GM18498 (cell line): ENCODE measurements at regions not wholly inside any gene's neighbourhood (a gene's known extent, or its start where the extent isn't known, plus 50 kb on each side); places are given as distances from the start of the nearest gene placed in this dataset.

Experiments
- ATAC-seq: cut with Tn5 transposase; IDR thresholded peaks from one replicate; pipeline ENCODE4 v1.9.1; 2021; ENCODE audit warnings: mild to moderate bottlenecking, moderate library complexity; ENCODE audit not compliant: unreplicated experiment

DNA sequence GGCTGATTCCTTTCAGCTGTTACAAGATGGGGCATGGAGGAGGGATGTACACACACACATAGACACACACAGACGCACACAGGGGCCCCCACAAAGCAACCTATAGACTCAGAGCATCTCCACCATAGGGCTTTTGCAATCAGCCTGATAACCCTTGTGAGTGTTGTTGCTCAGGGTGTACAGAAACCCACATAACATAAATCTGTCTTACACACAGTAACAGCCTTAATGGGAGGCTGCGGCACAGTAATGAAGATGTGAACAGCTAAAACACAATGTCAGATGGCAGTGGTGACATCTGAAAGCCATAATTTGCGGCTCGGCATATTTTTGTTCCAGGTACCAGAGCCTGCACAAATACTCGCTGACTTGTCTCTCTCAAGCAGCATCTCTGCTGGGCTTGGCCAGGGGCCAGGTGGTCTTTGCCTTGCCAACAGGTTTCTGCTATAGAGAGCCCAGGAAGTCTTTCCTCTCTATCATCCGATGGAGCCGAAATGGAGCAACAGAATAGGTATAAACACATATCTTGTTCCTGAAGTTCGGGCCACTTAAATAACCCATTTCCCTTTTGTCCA lies 357.2 kb upstream of the GATB start:
- no peak for ATAC-seq

DNA sequence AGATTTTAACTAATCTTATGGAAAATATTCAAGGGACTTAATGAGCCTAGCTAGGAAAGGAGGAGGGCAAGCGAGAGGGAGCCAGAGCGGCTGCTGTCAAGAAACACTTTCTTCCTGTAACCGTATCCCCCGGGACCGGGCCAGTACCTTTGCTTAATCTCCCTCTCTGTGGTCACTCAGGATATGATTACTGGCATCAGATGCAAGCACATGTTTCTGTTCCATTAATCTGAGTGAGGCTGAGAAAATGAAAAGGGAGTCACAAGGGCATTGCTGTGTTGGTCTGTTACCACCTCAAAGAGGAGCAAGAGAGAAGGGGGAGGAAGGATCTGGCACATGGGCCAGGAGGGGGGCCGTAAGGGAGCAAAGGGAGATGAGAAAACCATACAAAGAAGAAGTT lies 356.7 kb upstream of the GATB start:
- ATAC-seq, result no peak

DNA sequence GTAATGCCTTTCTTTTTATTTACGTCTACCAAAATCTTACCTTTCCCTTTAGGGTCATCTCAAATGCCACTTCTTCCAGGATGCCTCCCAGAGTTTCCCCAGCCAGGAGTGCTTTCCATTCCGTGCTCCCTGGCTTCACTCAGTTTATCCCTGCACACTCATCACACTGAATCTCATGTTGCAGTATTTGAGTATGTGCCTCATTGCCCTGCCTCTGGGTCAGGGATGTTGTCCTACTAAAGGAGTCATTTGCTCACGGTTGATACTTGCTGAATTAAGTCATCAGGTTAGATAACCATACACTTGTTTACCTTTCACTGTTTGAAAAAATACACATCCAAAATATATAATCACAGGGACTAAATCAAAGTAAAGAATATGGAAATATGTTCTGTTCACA lies 356.2 kb upstream of the GATB start:
- ATAC-seq, result no peak

DNA sequence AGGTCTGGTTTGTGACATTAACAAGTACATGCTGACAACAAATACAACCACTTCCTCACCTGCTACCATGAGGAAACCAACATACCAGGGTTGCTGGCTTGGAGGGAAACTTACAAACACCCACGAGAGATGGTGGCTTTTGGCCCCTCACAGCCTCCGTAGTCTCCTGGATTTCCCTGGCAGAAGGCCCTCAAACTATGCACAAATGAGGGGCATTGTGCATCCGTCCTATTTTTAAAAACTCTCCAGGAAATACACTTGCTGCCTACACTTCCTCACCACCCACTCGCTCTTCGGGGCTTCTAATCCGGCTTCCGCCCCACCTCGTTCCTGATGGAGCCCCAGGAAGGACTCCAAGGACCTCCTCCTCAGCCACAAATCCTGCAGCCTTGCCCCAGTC lies 355.0 kb upstream of the GATB start:
- no peak for ATAC-seq

DNA sequence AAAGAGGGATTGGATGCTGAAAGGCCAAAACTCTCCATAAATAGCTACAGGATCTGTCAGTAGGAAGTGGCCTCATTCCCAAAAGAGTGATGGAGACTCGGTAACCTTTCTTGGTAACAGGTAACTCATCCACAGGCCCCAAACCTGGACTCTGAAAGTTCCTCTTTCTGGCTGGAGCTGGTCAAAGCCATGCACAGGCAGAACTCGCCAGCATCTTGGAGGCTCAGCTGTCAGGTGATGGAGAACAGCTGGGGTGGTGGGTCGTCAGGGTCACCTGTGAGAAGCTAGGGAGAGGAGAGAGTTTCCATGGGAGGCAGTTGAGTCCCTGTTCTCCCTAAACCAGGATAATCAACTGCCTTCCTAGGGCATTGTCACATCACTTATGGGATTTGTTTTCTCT lies 354.3 kb upstream of the GATB start:
- no peak for ATAC-seq

DNA sequence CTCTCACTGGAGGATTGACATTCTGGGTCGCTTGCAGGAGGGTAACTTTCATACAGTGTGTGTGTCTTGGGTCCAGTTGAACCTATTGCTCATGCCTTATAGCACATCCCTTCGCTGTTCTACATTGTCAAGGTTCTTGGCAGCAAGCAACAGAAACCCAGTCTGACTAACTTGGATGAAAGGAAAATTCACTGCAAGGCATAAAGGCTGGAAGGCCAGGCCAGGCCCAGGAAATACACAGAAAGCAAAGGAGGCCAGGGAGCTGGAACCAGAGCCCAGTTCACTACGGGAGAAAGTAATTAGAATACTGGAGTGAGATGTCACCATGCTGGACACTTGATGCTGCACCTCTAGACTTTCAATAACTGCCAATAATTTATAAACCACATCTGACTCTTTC lies 353.8 kb upstream of the GATB start:
- no peak for ATAC-seq

DNA sequence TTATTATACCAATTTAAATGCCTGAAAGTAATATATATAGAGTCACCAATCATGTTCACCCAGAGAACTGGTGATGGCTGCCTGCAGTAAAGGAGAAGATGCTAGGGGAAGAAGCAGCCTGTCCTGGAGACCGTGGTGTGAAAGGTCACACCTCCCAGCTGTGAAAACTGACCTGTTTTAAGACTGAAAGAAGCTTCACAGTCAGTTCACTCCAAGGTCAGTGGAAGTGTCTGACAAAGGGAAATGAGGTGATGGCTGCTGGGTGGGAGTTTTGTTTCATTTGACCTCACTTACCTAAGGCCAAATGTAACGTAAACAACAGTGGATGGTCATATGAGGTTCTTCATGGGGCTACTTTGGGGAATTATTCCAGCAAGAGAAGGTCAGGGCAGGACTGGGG lies 352.1 kb upstream of the GATB start:
- peak; percentile 80 for ATAC-seq

DNA sequence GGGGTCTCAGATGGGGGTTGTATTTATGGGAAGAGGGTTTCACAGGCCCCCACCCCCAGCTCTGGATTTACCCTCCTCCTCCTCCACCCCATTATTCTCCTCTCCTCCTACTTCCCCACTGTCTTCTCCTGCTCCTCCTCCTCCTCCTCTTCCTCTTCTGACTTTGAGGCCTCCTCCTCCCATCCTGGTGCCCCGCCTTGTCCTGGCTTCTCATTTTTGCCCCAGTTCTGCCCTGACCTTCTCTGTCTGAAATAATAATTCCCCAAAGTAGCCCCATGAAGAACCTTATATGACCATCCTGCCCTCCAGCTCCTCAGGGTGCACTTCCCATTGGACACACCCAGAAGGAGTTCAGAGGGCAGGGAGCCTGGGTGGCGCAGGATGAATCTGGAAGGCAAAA lies 351.4 kb upstream of the GATB start:
- no peak for ATAC-seq

DNA sequence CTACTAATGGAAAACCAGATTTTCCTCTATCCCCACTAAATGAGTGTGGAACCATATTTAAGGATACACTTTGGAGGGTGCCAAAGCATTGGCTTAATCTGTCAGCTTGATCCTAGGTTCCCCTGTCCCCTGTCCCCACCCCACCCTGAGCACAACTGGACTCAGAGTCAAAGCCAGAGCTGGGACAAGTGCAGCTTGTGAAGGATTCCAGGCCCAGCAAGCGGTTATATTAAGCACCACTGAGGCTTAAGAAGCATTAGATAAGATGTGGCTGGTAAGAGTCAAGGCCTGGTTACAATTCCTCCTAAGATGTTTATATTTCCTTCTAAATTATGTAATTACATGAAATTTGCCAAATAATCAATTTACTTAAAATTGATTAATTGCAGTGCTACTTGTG lies 350.0 kb upstream of the GATB start:
- ATAC-seq, result no peak

DNA sequence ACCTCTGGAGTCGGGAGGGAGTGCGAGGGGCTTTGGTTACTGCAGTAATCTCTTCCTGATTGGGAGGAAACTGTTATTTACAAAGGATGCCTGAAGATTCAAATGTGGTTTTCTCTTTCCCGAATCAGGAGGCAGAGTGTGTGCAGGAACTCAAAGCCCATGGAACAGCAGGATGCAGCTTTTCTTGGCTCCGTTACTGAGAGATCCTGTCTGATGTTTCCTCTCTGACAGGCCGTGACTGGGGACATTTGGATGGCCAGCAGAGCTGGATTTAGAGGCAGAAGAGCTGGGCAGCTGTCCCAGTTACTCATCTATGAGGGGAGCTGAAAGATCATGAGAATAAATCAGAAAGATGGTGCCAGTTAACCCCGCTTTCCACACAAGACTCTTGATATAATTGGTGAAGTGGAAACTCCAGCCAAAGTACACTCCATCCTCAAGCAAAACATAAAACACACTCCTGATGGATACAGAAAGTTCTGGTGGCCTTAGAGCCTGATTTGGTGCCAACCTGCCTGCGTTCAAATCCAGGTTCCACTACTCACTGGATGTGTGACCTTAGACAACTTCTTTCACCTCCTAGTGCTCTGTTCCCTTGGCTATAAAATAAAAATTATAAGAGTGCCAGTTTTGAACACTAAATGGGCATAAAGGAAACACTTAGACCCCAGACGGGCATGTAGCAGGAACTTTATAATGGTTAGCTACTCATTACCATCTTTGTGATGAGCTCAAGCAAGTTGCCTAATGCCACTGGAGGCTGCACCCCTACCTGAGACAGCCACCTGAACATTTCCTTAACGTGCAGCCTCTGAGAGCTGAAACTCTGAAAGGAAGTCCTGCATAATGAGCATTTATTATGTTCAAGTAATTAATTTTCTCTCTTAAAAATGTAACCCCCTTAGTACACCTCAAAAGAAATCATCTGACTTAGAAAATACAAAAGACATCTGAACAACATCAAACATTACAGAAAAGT lies 349.0 kb upstream of the GATB start:
- ATAC-seq, result no peak

DNA sequence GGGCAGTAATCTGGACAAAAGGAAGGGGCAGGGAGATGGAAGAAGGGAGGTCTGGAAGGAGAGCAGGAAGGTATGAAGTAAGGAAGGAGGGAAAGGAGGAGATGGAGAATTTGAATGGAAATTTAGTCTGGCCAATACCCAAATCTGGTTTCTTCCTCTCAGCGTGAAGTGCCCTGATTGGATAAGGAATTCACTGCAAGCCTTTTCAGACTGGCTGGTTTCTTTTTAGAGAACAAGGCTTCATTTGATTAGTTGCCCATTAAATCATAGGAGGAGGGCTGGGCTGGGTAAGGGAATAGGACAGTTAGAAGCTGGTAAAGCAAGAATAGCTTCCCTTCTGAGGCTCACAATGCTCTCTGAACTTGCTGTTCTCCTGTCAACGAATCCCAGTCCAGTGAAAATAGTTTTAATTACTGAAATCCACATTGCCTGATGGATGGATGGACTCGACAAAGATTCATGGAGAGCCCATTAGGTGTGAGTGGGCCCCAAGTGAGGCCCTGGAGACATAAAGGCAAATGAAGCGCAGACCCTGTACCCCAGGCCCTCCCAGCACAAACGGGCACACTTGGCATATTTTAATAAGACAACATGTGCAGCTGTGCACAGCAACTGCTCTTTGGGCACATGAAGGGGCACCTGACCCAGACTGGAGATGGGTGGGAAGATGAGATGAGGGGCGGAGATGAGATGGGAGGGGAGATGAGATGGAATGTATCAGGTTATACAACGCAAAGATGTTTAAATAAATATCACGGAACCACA lies 347.1 kb upstream of the GATB start:
- ATAC-seq, result no peak

DNA sequence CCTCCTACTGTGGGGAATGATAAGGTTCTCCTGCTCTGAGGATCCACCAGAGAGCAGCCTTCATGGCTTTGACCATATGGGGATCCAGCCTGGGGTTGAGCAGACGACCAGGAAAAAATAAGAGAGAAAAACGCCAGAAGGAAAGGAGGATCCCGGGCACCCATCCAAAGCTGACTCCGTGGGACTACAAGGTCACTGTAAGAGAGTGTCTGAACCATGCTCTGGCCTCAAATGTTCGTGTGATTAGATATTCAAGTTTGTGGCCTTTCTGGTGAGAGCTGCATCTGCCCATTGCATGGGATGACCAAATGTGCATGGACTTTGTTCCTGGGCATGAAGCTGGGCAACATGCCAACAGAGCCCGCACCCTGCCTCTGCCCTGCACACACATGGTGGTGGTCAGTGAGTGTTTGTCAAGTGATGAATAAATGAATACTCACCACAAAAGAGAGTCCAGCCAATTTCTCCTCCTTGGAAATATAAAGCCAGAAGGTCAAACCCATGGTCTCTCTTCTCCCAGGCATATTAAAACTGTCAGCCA lies 346.0 kb upstream of the GATB start:
- no peak for ATAC-seq

DNA sequence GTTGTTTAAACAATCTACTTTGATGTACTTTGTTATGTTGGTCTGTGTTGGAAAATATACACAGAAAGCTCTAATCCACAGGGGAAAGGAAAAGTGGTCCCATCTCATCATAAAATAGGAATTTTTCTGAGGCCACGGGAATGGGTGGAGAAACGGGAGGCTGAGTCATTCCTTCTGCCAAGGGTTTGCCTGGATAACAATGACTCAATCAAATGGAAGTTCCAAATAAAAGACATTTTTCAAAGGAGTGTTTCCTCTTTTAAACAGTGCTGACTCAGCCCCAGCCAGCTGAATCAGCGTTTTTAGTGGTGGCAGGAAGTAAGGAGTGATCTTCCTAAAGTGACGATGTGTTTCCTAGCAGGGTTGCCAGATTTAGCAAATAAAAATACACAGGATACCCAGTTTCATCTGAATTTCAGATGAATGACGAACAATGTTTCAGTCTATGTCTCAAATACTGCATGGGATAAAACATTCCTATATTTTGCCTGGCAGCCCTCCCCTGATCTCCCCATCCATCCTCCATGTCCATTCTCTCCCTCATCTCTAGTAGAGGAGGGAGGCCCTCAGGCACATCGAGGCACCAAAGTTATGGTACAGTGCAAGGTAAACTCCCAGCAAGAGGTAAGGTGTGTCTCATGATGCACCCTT lies 345.4 kb upstream of the GATB start:
- ATAC-seq, result no peak

DNA sequence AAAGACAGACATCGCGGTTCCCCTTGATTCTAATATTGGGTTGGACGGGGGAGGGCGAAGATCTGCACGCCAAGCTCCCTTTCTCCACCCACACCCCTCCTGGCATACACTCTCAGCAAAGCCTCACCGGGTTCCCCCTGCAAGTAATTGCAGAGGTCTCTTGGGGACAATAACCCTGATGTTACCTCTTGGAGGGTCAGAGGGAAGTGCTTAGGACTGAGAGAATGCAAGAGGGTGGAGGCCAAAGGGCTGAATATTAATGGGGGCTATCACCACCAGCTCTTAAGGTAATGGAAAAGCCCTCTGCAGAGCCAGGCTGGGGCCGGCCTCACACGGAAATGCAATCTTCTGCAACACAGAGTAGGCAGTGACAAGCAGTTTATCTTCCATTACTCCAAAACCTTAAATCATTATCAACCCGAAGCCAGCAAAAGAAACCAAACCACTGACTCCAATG lies 344.1 kb upstream of the GATB start:
- no peak for ATAC-seq

DNA sequence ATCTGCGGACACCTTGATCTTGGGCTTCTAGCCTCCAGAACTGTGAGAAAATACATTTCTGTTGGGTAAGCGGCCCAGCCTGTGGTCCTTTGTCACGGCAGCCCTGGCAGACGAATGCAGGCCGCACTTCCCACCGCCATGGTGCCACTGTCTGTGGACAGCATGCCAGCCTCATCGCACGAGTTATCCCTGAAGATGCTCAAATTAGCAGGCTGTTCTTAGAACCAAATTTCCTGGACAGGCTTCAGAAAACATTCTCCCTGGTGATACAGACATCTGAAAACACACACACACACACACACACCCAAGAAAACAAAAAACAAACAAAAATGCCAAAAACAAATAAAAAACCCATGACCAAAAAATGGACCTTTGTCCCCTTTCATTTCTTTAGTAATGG lies 343.5 kb upstream of the GATB start:
- ATAC-seq, result no peak

DNA sequence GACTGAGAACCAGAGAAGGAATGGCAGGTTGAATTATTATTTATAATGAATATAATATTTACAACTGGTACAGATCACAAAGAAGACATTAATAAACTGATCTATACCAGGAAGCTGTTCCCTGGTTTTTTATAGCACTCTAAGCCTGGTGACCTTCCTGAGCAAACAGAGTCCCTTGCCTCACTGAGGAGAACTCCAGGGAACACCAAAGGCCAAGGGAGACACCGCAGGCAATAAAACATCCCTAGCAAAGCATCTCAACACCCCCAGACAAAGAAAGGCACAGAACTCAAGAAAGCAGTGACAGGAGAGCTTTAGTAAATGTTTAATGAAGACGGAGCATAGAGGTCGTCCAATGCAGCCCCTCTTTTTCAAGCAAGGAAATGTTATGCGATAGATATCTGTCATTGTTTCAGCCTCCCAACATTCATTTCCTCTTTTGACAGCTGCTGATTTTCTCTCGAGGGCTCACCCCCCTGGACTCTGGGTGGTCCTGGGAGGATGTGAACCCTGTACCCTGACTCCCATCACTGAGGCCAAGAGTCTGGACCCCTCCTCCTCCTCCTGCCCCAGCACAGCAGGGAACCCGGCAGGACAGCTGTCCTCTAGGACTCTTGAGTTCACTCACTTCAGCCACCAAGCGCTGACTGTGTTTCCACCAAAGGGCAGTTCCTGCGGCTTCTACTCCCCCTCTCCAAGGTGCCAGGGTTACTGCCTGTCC lies 342.5 kb upstream of the GATB start:
- no peak for ATAC-seq

DNA sequence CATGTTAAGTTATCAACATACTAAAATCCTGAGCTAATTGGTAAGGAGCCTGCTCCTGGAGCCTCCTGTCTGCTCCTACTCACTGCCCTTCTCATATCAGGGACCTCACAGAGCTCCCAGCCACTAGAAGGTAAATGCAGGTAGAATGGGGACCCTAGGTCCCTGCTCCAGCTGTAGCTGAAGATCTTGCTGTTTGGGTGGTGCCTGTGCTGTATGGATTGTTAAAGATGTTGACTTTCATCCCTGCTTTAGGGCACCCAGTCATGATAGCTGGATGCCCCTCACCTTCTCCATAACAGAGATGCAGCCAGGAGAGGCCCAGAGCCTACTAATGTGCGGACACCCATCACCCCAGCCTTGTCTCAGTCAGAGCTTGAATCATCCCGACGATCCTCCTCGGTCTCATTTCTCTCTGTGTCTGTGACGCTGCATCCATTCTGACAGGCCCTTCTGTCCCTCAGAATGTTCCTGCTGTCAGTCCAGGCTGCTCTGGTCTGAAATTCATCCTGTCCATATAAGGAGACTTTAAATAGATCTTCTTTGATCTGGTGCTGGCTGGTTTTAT lies 341.7 kb upstream of the GATB start:
- ATAC-seq, result no peak

DNA sequence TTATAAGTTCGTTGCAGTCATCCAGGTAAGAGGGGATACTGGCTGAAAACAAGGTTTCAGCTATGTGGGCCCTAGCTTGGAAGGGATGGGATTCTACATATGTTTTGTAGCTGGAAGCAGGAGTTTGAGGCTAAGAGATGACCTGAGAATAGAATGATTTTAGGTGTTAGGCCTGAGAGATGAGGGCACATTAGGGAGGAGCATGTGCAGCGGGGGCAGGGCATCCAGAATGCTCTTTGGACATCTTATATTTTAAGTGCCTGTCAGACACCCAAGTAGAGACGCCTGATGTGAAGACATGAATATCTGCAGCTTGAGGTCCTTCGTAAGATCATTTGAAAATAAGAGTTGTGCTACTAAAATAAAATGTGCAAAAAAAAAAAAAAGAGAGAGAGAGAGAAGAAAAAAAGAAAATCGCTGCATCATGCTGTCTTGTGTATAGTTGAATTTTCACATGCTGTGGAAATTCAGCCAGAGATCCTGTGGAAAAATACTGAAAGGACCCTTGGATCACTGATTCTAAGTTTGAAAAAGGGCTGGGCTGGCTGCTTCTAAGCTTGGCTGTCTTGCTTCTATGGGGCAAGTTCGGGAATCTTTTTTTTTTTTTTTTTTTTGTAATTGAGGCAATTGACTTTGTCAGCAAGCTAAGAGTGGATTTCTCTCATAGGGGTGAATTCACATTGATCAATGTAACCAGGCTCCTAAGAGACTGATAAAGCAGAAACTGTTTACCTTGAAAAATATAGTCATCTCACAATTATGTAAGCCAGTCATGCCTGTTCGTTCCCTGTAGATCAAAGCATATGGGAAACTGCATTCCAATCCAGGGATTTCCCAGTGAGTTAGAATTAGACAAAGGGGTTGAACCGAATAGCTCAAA lies 341.0 kb upstream of the GATB start:
- ATAC-seq, result no peak
